Osteoblast (primary cell): ENCODE measurements at regions not wholly inside any gene's neighbourhood (a gene's known extent, or its start where the extent isn't known, plus 50 kb on each side); places are given as distances from the start of the nearest gene placed in this dataset.

ENCODE experiments used
- DNase-seq: peaks from one replicate; pipeline ENCODE4 v3.0.0; 2011; ENCODE audit warnings: low spot score, mixed read lengths; ENCODE audit not compliant: insufficient read length; ENCODE audit errors: missing footprints
- H2AFZ ChIP-seq: 2 replicates; pipeline ENCODE4 v1.6.0; 2011; ENCODE audit warnings: mild to moderate bottlenecking, low read length
- H3K27ac ChIP-seq: 2 replicates; pipeline ENCODE4 v1.5.1; 2011; ENCODE audit warnings: mild to moderate bottlenecking, low read depth, low read length, moderate library complexity
- H3K27me3 ChIP-seq: 2 replicates; pipeline ENCODE4 v1.6.0; 2012; ENCODE audit warnings: mild to moderate bottlenecking, control low read depth, inconsistent platforms, low read length, moderate library complexity; ENCODE audit not compliant: insufficient read depth
- H3K36me3 ChIP-seq: 2 replicates; pipeline ENCODE4 v1.5.1; 2011; ENCODE audit warnings: mild to moderate bottlenecking, low read length, control low read depth, moderate library complexity; ENCODE audit not compliant: insufficient read depth
- H3K4me1 ChIP-seq: 2 replicates; pipeline ENCODE4 v1.5.1; 2011; ENCODE audit warnings: mild to moderate bottlenecking, low read length, control low read depth, moderate library complexity; ENCODE audit not compliant: insufficient read depth
- H3K4me2 ChIP-seq: 2 replicates; pipeline ENCODE4 v1.6.0; 2011; ENCODE audit warnings: mild to moderate bottlenecking, low read length; ENCODE audit not compliant: insufficient read depth
- H3K4me3 ChIP-seq: fragments of 200-600 bp; sonication (generic); 3 replicates; pipeline ENCODE4 v1.5.1; 2012; ENCODE audit warnings: mild to moderate bottlenecking, low read length, inconsistent platforms; ENCODE audit not compliant: insufficient read depth
- H3K79me2 ChIP-seq: 2 replicates; pipeline ENCODE4 v1.6.0; 2012; ENCODE audit warnings: mild to moderate bottlenecking, low read length, control low read depth, inconsistent platforms; ENCODE audit not compliant: insufficient read depth
- H3K9me3 ChIP-seq: 2 replicates; pipeline ENCODE4 v1.5.1; 2011; ENCODE audit warnings: low read depth, low read length, control low read depth
- H4K20me1 ChIP-seq: 2 replicates; pipeline ENCODE4 v1.6.0; 2012; ENCODE audit warnings: mild to moderate bottlenecking, low read length, control low read depth; ENCODE audit not compliant: insufficient read depth
- CTCF ChIP-seq: IDR thresholded peaks from 2 replicates; pipeline ENCODE4 v1.5.1; 2011; ENCODE audit warnings: mild to moderate bottlenecking, low read depth, low read length, moderate library complexity; ENCODE audit errors: extremely low read depth

- H2AFZ ChIP-seq: peak overlapping the region; percentile 90
- no peaks in the 10 kb centered on the region for H3K36me3 ChIP-seq
- peak overlapping the region; percentile 94 for H3K4me2 ChIP-seq
- H3K79me2 ChIP-seq: no peaks in the 10 kb centered on the region
- peak overlapping the region; percentile 86 for H3K27ac ChIP-seq
- TF ChIP-seq CTCF: no peak
- no peak for DNase-seq
- no peaks in the 10 kb centered on the region for H3K9me3 ChIP-seq
- peaks cover 26% of the 10 kb centered on the region for H3K4me1 ChIP-seq
- peak overlapping the region; percentile 90 for H3K4me3 ChIP-seq
- H3K27me3 ChIP-seq: no peaks in the 10 kb centered on the region
- H4K20me1 ChIP-seq: no peaks in the 10 kb centered on the region
Observed at GRCh38 chr10:30784524-30784896, 155.0 kb upstream of the LYZL2 start.

GRCh38 chr10:30783939-30784501 lies 154.5 kb upstream of the LYZL2 start:
- peak; percentile 97 for DNase-seq
- peak; percentile 95 for TF ChIP-seq CTCF
- Histone ChIP-seq H4K20me1 (no peaks in the 10 kb centered on the region), H3K4me2 (peak overlapping the region; percentile 94), H3K79me2 (no peaks in the 10 kb centered on the region), H3K27me3 (no peaks in the 10 kb centered on the region), H3K9me3 (no peaks in the 10 kb centered on the region), H3K4me3 (peak overlapping the region; percentile 90), H3K4me1 (peaks cover 26% of the 10 kb centered on the region), H3K27ac (peak overlapping the region; percentile 86), H2AFZ (peak overlapping the region; percentile 82), H3K36me3 (no peaks in the 10 kb centered on the region)

- Histone ChIP-seq H3K27ac (no peak overlapping the region), H2AFZ (peak overlapping the region; percentile 82), H3K4me2 (no peak overlapping the region), H3K79me2 (no peaks in the 10 kb centered on the region), H4K20me1 (no peaks in the 10 kb centered on the region), H3K4me1 (peaks cover 26% of the 10 kb centered on the region), H3K4me3 (no peak overlapping the region), H3K9me3 (no peaks in the 10 kb centered on the region), H3K27me3 (no peaks in the 10 kb centered on the region), H3K36me3 (no peaks in the 10 kb centered on the region)
- DNase-seq: peak; percentile 76
- TF ChIP-seq CTCF: no peak
Observed at GRCh38 chr10:30782537-30783461, 153.2 kb upstream of the LYZL2 start.

GRCh38 chr10:30782157-30782536 lies 152.6 kb upstream of the LYZL2 start:
- TF ChIP-seq CTCF: no peak
- no peak overlapping the region for H3K4me2 ChIP-seq
- H3K9me3 ChIP-seq: no peaks in the 10 kb centered on the region
- H3K27ac ChIP-seq: no peak overlapping the region
- no peaks in the 10 kb centered on the region for H4K20me1 ChIP-seq
- H3K36me3 ChIP-seq: no peaks in the 10 kb centered on the region
- no peak overlapping the region for H3K4me3 ChIP-seq
- no peak for DNase-seq
- H2AFZ ChIP-seq: no peak overlapping the region
- no peaks in the 10 kb centered on the region for H3K79me2 ChIP-seq
- H3K4me1 ChIP-seq: peaks cover 26% of the 10 kb centered on the region
- no peaks in the 10 kb centered on the region for H3K27me3 ChIP-seq
